Endothelial cell of umbilical vein (primary cell): ENCODE measurements at regions not wholly inside any gene's neighbourhood (a gene's known extent, or its start where the extent isn't known, plus 50 kb on each side); places are given as distances from the start of the nearest gene placed in this dataset.

Experiments
- BruUV-seq: library from RNA; stranded (reverse); fragments of 400-500 nt; replicated peaks from 2 replicates; lab custom pipeline; 2021; lab: Mats Ljungman, UMichigan
- CTCF ChIA-PET: fragments of 300-600, 350-600 bp; sonication (Branson Sonifier 250); formaldehyde crosslinking; loops from one replicate; lab custom pipeline; 2021; ENCODE audit warnings: antibody characterized with exemption, inconsistent platforms; lab: Charles Lee
- POLR2A ChIA-PET: fragments of 300-600, 350-600 bp; sonication (Branson Sonifier 250); formaldehyde crosslinking; loops from one replicate; lab custom pipeline; 2021; ENCODE audit warnings: antibody characterized with exemption, inconsistent platforms; lab: Charles Lee
- DNase-seq: peaks from one replicate; pipeline ENCODE4 v3.0.0-alpha.2; 2011; ENCODE audit warnings: low read depth, low spot score
- FAIRE-seq: peaks from 2 replicates; lab custom pipeline; 2011; peaks lifted over from hg19 to GRCh38; lab: Jason Lieb, UNC
- H2AFZ ChIP-seq: 2 replicates; pipeline ENCODE4 v1.6.0; 2012; ENCODE audit warnings: low read depth, low read length, control low read depth, inconsistent platforms
- H3K27ac ChIP-seq: 2 replicates; pipeline ENCODE4 v1.5.1; 2011; ENCODE audit warnings: low read depth, mild to moderate bottlenecking, control low read depth, low read length, moderate library complexity; ENCODE audit not compliant: insufficient read depth
- H3K27me3 ChIP-seq, 2 experiments: 2 replicates each; pipeline versions ENCODE4 v1.6.0 to v1.6.1; 2011; ENCODE audit warnings: low read length in 2 of 2, mixed read lengths in 1 of 2; ENCODE audit not compliant: control insufficient read depth in 2 of 2, insufficient read depth in 2 of 2
- H3K36me3 ChIP-seq, 2 experiments: 2 replicates in 1 of 2; 3 replicates in 1 of 2; pipeline ENCODE4 v1.5.1; 2011; ENCODE audit warnings: low read length in 2 of 2, mild to moderate bottlenecking in 1 of 2, moderate library complexity in 1 of 2; ENCODE audit not compliant: control insufficient read depth in 2 of 2, insufficient read depth in 2 of 2; ENCODE audit errors: extremely low read depth in 1 of 2
- H3K4me1 ChIP-seq: 3 replicates; pipeline ENCODE4 v1.5.1; 2011; ENCODE audit warnings: mild to moderate bottlenecking, low read length; ENCODE audit not compliant: control insufficient read depth, insufficient read depth; ENCODE audit errors: extremely low read depth
- H3K4me2 ChIP-seq: 2 replicates; pipeline ENCODE4 v1.6.1; 2011; ENCODE audit warnings: low read length, control low read depth, mixed read lengths; ENCODE audit not compliant: insufficient read depth
- H3K4me3 ChIP-seq, 3 experiments: fragments of 200-600 bp in 1 of 3; sonication (generic), shearing (Covaris generic) in 1 of 3; replicated peaks in 1 of 3; 2 replicates each; pipeline ENCODE4 v1.5.1; 2011 to 2016; ENCODE audit warnings: control low read depth in 3 of 3, low read length in 3 of 3, mild to moderate bottlenecking in 2 of 3, inconsistent platforms in 1 of 3, low read depth in 1 of 3, moderate library complexity in 1 of 3; ENCODE audit not compliant: insufficient read depth in 1 of 3
- H3K79me2 ChIP-seq: 2 replicates; pipeline ENCODE4 v1.6.0; 2012; ENCODE audit warnings: low read length, inconsistent platforms; ENCODE audit not compliant: control insufficient read depth, insufficient read depth
- H3K9ac ChIP-seq: replicated peaks from 2 replicates; pipeline ENCODE3; 2011; ENCODE audit warnings: low read length, control low read depth; ENCODE audit not compliant: insufficient read depth; ENCODE audit errors: extremely low read depth
- H3K9me1 ChIP-seq: replicated peaks from 3 replicates; pipeline ENCODE4 v1.6.0; 2011; ENCODE audit warnings: mild to moderate bottlenecking, low read length; ENCODE audit not compliant: control insufficient read depth, insufficient read depth; ENCODE audit errors: extremely low read depth
- H3K9me3 ChIP-seq: replicated peaks from 2 replicates; pipeline ENCODE4 v1.5.1; 2012; ENCODE audit warnings: low read length, inconsistent platforms; ENCODE audit not compliant: control insufficient read depth, insufficient read depth
- H4K20me1 ChIP-seq: replicated peaks from 2 replicates; pipeline ENCODE3; 2011; ENCODE audit warnings: mild to moderate bottlenecking, low read length; ENCODE audit not compliant: control insufficient read depth, insufficient read depth; ENCODE audit errors: extremely low read depth
- EZH2 ChIP-seq: IDR thresholded peaks from 2 replicates; pipeline ENCODE4 v1.6.1; 2012; ENCODE audit warnings: borderline replicate concordance, low read depth, mild to moderate bottlenecking, moderate library complexity, low read length, inconsistent platforms; ENCODE audit not compliant: severe bottlenecking
- FOS ChIP-seq: IDR thresholded peaks from 2 replicates; pipeline ENCODE4 v1.6.1; 2011; ENCODE audit warnings: mild to moderate bottlenecking, low read length, moderate library complexity, borderline replicate concordance; ENCODE audit not compliant: insufficient read depth
- GATA2 ChIP-seq: IDR thresholded peaks from 2 replicates; pipeline ENCODE4 v1.7.0; 2011; ENCODE audit warnings: low read depth, mild to moderate bottlenecking, moderate library complexity, mixed read lengths, low read length; ENCODE audit not compliant: insufficient read length, insufficient read depth
- JUN ChIP-seq: IDR thresholded peaks from 2 replicates; pipeline ENCODE4 v1.6.1; 2011; ENCODE audit warnings: borderline replicate concordance, low read depth; ENCODE audit not compliant: insufficient read length, insufficient read depth
- MYC ChIP-seq: IDR thresholded peaks from one replicate; pipeline ENCODE4 v1.6.1; 2011; ENCODE audit warnings: mild to moderate bottlenecking, low read depth, low read length
- POLR2A ChIP-seq: IDR thresholded peaks from 2 replicates; pipeline ENCODE4 v1.6.1; 2012; ENCODE audit warnings: low read depth, mild to moderate bottlenecking, control low read depth, low read length
- POLR2AphosphoS5 ChIP-seq: IDR thresholded peaks from 2 replicates; pipeline ENCODE4 v1.6.1; 2012; ENCODE audit warnings: low read depth, mild to moderate bottlenecking, control low read depth, low read length, moderate library complexity; ENCODE audit not compliant: insufficient read depth
- dilution Hi-C: fragments of 300-500 bp; cut with MboI; formaldehyde crosslinking; loops from one replicate; pipeline ENCODE4 v1.15.0; 2019; ENCODE audit warnings: low sequenced_read_pairs; ENCODE audit not compliant: extremely low pct_ligation_motif_present
- intact Hi-C: fragments of 100-400 bp; cut with micrococcal nuclease; formaldehyde crosslinking; loops from one replicate; pipeline ENCODE4 v1.10.0; 2022
- TF ChIP-seq, protein P1 (sequence below), 2 donors: IDR thresholded peaks; 1 replicate in 1 of 2; 2 replicates in 1 of 2; pipeline ENCODE4 v1.5.1; 2011; ENCODE audit warnings: low read length in 2 of 2, mild to moderate bottlenecking in 2 of 2, moderate library complexity in 2 of 2, control low read depth in 1 of 2, inconsistent platforms in 1 of 2, low read depth in 1 of 2; ENCODE audit not compliant: insufficient read depth in 1 of 2; ENCODE audit errors: extremely low read depth in 1 of 2
- TF ChIP-seq, protein P2 (sequence below): IDR thresholded peaks from 2 replicates; pipeline ENCODE4 v1.6.1; 2011; ENCODE audit not compliant: insufficient read depth, insufficient read length

DNA sequence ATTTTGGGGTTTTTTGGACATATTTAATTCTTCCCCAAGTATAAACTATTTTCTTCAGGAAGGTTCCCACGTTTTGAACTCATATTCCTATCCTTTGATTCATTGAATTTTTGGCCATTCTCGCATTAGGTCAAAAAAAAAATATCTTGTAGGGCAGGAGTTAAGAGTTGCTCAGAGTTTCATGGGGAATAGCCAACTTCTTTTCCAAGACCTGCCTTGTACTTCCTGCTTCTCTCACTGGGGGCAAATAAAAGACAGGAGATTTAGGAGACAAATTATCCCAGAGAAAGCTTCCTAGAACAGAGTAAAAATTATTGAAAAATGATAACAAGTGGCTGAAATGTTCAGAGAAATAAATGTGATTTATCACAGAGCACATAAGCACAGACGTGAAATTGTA is 55.2 kb upstream of the BCL11A start:
- ChIA-PET CTCF (no interaction called here), POLR2A (no interaction called here)
- Histone ChIP-seq H3K9ac (no peak overlapping the region), H3K36me3 (no peaks in the 10 kb centered on the region), H3K9me3 (no peaks in the 10 kb centered on the region), H3K4me2 (no peak overlapping the region), H3K4me1 (no peaks in the 10 kb centered on the region), H3K9me1 (no peaks in the 10 kb centered on the region), H3K27me3 (peaks cover 0 to 3% of the 10 kb centered on the region in 2 experiments), H3K4me3 (no peak overlapping the region), H4K20me1 (no peaks in the 10 kb centered on the region), H3K79me2 (no peaks in the 10 kb centered on the region), H3K27ac (no peak overlapping the region), H2AFZ (no peak overlapping the region)
- intact Hi-C loops = no loop called here
- DNase-seq (no peak), FAIRE-seq (no peak)
- dilution Hi-C loops = no loop called here
- TF ChIP-seq JUN (no peak), FOS (no peak), MYC (no peak), POLR2A (no peak), EZH2 (no peak), GATA2 (no peak), POLR2AphosphoS5 (no peak)
- TF ChIP-seq, protein P1, sequence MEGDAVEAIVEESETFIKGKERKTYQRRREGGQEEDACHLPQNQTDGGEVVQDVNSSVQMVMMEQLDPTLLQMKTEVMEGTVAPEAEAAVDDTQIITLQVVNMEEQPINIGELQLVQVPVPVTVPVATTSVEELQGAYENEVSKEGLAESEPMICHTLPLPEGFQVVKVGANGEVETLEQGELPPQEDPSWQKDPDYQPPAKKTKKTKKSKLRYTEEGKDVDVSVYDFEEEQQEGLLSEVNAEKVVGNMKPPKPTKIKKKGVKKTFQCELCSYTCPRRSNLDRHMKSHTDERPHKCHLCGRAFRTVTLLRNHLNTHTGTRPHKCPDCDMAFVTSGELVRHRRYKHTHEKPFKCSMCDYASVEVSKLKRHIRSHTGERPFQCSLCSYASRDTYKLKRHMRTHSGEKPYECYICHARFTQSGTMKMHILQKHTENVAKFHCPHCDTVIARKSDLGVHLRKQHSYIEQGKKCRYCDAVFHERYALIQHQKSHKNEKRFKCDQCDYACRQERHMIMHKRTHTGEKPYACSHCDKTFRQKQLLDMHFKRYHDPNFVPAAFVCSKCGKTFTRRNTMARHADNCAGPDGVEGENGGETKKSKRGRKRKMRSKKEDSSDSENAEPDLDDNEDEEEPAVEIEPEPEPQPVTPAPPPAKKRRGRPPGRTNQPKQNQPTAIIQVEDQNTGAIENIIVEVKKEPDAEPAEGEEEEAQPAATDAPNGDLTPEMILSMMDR (IDR thresholded peaks at IDR 0.05; ENCODE audit: extremely low read depth in 1 of 2, insufficient read depth in 1 of 2, low read depth in 1 of 2, low read length in 2 of 2) = no peak
- TF ChIP-seq, protein P2, sequence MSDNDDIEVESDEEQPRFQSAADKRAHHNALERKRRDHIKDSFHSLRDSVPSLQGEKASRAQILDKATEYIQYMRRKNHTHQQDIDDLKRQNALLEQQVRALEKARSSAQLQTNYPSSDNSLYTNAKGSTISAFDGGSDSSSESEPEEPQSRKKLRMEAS = no peak
- BruUV-seq = no TSS peak
